ENCODE measurements at regions not wholly inside any gene's neighbourhood (a gene's known extent, or its start where the extent isn't known, plus 50 kb on each side); places are given as distances from the start of the nearest gene placed in this dataset.
"Not testable (repeated sequence)": the region's sequence is repeated elsewhere in the genome, so short reads cannot be mapped to it uniquely, and the experiment has no call there.

DNA sequence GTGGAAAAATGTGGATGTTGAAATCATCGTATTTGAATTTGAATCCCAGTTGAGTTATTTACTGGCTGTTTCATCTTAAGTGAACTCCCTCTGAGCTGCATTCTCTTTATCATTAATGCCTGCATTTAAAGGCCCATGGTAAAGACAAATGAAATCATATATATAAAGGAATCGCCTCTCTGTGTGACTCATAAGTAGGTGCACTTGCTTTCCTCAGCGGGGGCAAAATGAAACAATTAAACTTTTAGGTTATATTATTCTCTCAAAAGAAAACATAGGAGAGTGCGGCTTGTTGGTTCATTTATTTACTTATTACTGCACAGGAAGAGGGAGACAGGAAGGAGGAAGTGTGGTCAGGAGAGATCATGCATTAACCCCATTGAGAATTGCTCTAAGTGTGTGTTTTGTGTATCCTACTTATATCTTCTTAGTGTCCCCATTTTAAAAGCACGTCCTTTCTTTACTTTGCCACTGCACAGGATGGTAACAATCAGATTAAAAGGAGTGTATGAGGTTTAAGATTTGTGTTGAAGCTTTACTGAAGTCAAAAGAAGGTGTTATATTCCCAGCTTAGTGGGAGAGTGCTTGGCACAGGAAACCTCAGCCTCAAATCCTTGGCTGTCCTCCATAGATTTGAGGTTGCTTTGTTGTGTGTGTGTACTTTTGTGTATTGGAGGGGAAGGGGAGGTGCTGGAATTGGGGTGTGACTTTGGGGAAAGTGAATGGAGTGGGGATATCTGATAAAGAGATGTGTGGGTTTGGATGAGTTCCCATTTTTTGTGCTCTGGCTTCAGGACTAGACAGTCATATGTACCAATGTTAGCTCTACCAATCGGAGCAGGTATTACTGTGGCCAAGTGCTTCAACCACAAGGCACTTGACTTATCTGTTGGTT is 595.8 kb upstream of the NR2F2 start:
- no peak for DNase-seq

DNA sequence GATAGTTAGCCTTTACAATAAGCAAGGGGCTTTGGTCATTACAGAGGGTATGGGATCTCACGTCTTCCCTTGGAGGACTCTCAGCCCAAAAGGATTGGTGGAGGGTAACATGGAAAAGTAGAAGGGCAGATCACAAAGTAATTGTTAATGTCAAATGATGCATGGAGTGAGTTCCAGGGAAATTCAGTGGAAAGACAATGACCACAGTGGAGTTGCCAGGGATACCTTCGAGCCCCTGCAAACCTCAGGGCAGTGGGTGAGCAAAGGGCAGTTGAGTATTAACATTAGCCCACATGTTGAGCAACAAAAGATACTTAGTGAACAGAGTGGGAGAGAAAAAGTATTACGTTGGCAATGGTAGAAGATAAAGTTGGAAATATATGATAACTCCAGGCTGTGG is 593.4 kb upstream of the NR2F2 start:
- no peak for DNase-seq

DNA sequence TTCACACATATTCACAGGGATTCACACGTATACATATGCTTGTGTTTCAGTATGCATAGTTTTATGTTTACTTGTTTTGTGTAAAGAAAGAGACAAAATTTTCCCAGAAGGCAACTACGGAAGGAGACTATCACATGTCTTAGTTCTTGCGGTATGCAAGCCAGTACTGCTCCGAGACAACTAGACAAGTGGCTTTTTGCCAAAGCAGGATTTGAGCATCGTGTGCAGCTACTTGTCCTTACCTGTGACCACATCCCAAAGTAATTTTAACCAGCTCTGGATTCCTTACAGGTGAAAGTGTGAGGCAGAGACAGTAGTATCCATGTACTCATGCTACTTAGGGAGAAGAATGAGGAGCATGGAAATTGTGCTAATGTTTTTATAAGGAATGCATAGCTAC is 591.4 kb upstream of the NR2F2 start:
- no peak for DNase-seq

DNA sequence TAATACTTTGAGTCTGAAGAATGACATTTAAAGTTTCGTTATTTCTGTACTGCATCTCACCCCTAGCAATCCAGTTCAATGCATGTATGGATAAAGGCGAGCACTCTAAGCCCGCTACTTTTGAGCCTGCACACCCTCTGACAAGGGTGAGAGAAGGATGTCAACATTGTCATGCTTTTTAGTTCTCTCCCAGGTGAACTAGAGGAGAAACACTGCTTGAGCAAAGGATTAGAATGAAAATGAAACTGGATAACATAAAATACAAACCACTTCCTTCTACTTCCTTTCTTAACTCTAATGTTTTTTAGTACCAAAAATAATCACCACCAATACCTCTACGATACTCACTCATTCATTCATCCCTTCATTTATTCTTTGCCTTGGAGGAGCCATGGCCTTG is 588.7 kb upstream of the NR2F2 start:
- DNase-seq = no peak

DNA sequence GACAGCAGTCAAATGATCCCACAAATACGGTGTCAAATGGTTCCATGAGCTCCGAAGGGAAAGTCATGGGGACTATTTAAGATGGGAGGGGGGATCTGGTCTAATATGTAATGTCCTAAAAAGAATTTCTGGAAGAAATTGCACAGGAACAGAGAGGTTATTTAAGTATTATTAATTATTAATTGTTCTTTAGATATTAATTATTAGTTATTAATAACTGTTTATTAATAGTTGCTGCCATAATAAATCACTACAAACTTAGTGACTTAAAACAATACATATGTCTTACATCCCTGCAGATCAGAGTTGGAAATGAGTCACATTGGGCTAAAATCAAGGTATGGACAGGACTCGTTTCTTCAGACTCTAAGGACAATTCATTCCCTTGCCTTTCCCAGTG is 588.2 kb upstream of the NR2F2 start:
- no peak for DNase-seq

DNA sequence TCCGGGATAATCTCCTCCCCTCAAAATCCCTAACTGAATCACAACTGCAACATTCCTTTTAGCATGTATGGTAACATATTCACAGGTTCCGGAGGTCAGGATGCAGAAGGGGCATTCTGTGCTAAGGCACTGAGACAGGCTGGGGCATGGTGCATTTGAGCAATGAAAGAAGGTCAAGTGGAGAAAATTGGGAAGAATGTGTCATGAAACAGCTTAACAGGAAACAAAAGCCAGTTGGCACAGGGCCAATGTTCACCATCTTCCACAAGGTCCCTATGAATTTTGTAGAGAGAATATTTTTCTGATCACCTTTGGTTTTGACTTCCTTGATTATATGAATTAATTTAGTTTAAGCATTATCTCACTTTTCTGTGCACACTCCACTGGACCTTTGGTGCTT is 587.7 kb upstream of the NR2F2 start:
- DNase-seq = no peak

DNA sequence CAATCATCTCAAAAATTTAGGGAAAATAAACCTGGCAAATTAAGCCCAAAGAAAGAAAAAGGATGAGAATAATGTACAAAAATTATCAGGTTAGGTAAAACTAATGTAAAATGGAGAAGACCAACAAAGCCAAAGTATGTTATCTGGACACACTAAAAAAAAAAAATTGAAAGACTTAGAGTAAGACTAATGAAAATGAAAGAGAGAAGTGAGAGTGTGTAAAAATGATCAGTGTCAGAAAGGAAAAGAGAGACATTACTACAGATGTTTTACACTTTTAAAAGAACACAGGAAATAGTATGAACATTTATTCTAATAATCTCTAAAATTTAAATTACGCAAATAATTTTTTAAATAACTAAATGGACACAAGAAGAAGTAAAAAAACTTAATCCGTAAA is 573.3 kb upstream of the NR2F2 start:
- no peak for DNase-seq

DNA sequence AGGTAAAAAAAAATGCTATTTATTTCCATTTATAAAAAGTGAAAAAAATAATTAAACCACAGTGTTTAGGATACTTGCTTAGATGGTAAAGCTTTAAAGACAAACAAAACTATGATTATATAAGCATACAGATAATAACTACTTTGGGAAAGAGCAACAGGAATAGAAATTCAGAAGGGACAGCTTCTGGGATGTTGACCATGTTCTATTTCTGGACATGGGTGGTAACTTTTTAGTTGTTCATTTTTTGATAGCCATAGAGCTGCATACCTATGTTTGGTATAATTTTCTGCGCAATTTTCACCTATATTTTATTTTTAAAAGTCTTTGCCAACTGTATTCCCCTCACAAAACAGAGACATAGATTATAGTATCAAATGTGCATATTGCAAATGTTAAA is 572.0 kb upstream of the NR2F2 start:
- DNase-seq = no peak

DNA sequence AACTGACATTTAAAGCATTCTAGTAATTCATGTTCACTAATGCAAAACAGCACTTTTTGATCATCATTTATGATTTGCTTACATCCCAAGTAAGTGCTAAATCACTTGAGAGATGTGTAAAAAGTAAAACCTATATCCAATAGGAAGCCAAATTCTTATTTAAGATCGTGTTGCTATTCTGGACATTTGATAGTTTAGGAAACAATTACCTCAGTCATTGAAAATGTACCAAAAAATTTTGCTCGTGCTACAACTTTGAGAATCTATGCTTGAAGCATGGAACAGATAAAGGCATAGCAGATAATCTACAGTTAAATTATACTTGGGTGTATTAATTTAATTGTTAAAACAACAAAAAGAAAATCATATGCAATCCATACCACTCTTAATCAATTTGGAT is 571.6 kb upstream of the NR2F2 start:
- no peak for DNase-seq

DNA sequence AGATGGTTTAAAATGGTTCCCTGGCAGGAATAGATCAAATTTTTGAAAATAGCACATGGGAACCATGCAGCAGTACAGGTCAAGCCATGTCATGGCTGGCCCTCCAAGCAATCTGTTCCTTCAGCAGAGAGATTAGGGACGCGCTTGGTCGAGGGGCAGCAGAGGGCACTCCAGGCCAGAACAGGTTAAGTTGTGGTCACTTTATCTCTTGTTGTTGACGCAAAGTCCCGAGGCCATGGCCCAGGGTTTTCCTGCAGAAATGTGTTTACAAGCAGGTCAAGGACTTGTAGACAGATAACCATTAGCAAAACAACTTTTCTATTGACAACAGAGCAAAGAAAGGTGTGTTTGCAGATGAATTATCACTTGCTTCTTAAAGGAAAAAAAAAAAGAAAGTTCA is 570.0 kb upstream of the NR2F2 start:
- no peak for DNase-seq

DNA sequence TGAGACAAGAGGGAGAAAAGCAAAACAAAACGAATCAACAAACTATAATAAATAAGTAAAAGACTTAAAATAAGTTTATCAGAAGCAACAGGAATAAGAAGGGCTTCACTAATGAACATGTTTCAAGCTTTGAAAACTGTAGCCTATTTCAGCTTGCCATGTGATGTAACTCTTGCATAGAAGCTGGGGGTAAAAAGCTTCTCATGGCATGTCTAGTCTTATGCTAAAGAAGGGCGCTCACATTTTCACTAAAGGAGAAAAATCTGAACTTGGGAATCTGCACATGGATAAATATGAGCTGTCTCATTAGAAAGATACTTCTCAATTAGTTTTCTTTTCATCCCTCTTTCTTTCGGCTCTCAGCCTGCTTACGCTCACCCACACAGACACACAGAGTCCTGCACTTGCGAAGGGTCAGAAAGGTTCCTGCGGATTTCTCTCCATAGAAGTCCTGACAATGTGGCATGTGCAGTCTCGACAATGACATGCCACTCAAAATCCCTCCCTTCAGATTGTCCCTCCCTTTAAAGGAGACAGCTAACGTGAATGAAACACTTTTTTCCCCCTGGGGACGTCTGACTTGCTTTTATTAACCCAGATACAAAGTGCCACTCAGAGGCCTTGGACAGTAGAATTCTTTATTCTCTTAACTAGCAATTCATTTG is 568.9 kb upstream of the NR2F2 start:
- DNase-seq = no peak

DNA sequence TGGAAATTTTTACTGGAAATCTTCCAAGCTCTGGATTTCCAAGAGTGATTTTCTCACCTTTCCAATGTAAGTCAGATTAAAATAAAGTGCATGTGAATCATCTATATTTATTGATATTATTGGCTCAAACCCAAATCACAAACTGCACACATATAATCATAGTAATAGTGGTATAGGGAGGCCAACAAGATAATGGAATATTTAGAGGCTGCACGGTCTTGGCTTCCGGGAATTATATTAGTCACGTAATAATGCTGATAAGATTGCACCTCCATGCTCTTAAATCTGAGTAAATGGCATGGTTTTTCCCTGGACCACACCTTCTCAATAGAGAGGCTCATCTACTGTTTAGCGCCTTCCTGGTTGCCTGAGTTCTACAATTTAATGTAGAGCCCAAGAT is 567.1 kb upstream of the NR2F2 start:
- no peak for DNase-seq

DNA sequence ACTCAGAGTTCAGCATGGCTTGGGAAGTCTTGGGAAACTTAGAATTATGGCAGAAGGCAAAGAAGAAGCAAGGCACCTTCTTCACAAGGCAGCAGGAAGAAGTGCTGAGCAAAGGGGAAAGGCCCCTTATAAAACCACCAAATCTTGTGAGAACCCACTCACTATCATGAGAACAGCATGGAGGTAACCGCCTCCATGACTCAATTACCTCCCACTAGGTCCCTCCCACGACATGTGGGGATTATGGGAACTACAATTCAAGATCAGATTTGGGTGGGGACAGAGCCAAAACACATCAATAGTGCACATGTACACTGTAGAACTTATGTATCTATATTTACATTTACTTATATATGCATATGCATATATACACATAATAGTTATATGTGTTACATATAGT is 565.3 kb upstream of the NR2F2 start:
- DNase-seq = no peak

DNA sequence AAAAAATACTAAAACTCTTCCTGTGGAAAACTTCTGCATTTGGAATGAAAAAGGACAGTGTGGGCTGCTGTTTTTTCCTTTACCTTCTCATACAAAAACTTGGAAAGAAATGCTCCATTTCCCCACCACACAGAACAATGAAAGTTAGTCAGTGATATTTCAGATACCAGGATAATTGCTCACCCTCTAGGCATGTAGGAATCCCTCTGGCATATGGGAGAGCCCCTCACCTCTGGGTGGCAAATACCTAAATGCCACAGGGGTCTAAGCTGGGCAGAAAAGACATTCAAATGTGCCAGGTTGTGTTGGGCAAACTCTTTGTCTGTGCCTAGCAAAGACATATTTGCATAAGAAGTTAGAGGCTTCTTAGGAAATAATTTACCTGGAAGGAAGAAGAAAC is 560.3 kb upstream of the NR2F2 start:
- no peak for DNase-seq

DNA sequence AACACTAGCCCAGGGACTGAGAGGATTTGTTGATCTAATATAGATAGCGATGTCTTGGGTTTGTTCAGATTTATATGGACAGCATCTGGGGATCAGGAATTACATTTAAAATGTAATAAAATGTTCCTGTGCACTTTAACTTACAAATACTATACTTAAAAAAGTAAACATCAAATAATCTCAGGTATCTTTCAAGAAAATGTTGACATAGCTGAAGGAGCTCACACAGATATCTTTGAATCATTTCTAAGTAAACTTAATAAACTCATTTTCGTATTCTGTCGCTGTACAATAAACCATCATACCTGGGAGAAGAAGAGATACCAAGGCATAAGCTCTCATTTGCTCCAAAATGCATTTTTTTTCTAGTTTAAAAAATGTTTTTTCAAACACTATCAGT is 557.5 kb upstream of the NR2F2 start:
- no peak for DNase-seq

DNA sequence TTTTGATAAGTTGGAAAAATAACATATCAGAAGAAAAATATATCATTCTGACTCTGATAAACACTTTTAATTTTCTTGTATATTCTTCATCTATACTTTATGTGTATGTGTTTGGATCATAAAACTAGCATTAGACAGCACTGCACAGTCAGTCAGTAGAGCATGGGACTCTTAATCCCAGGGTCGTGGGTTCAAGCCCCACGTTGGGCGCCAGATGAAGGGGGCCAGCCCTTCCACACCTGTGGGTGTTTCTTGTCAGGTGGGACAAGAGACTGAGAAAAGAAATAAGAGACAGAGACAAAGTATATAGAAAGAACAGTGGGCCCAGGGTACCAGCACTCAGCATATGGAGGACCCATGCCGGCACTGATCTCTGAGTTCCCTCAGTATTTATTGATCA is 546.0 kb upstream of the NR2F2 start:
- DNase-seq = no peak

DNA sequence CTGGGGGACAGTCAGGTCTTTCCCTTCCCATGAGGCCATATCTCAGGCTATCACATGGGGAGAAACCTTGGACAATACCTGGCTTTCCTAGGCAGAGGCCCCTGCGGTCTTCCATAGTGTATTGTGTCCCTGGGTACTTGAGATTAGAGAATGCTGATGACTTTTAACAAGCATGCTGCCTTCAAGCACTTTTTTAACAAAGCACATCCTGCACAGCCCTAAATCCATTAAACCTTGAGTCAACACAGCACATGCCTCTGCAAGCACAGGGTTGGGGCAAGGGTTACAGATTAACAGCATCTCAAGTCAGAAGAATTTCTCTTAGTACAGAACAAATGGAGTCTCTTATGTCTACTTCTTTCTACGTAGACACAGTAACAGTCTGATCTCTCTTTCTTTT is 545.2 kb upstream of the NR2F2 start:
- not testable (repeated sequence) for DNase-seq

DNA sequence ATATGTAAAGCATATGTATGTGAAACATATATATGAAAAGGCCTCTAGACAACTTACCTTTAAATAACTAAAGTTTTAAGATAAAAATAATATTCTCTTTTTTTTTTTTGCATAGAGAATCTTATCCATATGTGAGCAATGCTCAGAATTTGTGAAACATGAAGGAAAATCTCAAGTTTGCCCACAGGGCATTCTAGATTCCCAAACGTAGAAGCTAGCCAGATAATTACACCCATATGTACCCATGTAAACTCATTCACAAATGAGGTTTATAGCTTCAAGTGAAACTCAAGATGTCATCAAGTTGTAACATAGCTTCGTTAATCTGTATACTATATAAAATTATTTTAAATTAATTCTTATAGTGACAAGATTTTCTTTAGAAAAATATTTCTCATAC is 537.3 kb upstream of the NR2F2 start:
- no peak for DNase-seq

DNA sequence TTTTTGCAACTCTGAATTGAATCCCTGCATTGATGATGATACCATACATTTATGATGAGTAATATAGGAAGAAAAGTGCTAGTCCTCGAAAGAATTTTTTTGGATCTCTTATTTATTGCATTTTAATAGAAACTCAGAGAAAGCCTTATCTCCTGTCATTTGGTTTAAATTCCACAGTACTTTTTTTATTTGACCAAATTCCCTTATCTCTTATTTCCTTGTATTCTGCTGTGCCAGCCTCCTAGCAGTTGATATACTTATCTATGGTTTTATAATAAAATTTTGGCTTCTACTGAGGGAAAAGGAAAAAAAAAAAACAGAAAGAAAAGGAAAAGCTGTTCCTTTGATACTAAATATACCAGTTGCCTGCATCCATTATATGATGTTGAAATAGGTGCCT is 535.1 kb upstream of the NR2F2 start:
- DNase-seq = no peak

DNA sequence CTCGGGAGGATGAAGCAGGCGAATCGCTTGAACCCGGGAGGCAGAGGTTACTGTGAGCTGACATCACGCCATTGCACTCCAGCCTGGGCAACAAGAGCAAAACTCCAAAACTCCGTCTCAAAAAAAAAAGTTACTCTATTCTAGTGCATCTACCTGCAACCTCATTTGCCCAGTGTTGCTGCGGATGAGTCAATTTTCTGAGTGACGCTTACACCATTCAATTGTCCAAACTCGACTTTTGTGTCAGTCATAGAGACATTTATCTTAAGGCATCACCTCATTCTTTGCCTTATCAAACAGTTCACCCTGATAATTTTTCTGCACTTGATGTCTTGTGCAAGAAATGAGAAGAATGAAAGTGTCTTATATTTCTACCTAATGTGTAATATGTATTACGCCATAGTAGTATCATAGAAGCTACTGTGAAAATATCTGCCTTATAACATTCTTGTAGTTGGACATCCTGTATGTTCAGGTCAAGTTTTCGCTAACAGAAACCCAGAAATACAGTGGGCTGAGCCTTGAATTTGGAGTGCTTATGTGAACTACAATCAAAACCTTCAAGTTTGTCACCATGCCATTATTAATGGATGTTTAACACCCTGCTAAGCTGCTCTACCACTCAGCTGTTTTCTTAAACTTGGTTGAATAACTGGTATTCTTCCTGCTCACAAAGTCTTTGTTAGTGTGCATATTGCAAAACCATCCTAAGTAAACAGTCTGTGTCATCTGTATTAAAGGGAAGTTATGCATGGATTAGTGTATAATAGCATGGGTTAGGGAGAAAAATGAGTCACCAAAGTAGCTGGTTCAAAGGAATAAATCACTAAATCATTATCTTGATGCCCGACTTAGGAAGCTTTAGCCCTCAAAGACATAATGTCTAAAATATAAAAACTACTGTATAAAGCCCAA is 531.0 kb upstream of the NR2F2 start:
- no peak for DNase-seq

DNA sequence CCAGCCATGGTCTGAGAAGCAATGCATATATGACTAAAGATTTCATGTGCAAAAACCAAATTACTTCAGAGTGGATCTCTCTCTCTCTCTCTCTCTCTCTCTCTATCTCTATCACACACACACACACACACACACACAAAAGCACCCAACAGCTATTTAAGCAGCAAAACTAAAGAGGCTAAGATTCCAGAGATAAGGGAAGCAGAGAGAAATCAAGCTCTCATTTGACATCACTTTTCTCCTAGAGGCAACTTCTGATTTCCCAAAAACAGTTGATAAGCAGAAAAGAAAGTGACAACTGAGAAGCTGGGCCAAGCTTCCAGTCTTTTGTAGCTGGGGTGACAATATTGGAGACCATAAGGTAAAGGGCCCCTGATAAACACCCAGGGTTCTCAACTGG is 526.0 kb upstream of the NR2F2 start:
- no peak for DNase-seq

DNA sequence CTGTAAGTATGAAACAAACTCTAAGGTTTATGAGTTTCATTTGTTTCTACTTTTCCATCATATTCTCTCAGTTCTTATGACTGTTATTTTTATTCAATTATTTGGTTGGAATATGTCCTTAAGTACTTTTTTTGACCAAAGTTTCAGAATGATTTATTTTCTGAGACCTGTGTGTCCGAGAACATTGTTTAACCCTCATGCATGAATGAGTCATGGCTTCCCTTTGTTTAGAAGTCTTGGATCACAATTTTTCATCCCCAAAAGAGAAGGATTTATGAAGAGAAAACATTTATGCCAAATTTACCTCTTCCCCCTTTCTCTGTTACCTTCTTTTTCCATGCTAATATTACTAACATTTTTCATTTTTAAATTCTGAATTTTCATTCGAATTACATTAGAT is 518.0 kb upstream of the NR2F2 start:
- DNase-seq = no peak

DNA sequence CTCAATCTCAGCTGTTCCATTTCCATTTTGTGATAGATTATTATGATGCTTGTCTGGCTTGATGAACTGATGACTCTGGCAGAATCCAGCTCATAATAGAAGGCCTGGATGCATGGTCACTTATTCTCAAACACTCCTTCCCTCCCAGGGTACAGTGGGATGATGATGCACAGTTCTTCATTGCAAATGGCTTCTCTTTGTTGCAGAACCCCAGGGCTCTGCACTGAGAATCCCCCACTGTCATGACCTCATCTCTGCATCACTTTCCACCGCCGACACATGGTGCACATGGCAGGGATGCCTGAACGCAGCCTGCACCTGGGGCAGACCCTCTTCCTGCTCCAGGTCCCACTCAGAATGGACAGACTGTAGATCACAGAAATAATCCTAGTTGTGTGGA is 515.6 kb upstream of the NR2F2 start:
- no peak for DNase-seq

DNA sequence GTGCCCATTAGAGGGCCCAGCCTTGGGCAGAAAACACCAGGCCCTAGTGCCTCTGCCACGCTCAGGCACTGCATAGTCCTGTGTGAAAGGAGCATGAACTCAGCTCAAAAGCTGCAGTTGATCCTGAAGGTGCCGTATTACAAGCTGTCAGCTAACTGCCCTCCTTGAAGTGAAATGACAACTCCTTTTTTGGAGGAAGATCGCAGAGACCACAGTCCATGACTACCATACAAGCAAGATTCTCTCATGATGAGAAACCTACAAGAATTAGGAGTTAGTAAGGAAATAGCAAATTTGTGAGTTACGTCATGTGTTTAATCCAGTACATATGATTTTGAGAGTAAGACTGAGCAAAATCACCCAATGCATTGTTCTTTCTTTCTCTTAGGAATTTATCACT is 513.9 kb upstream of the NR2F2 start:
- no peak for DNase-seq
